GM21717 (cell line): ENCODE measurements at regions not wholly inside any gene's neighbourhood (a gene's known extent, or its start where the extent isn't known, plus 50 kb on each side); places are given as distances from the start of the nearest gene placed in this dataset.

ENCODE experiments used
- ATAC-seq: cut with Tn5 transposase; IDR thresholded peaks from one replicate; pipeline ENCODE4 v1.9.1; 2021; ENCODE audit warnings: mild to moderate bottlenecking, moderate library complexity; ENCODE audit not compliant: unreplicated experiment

DNA sequence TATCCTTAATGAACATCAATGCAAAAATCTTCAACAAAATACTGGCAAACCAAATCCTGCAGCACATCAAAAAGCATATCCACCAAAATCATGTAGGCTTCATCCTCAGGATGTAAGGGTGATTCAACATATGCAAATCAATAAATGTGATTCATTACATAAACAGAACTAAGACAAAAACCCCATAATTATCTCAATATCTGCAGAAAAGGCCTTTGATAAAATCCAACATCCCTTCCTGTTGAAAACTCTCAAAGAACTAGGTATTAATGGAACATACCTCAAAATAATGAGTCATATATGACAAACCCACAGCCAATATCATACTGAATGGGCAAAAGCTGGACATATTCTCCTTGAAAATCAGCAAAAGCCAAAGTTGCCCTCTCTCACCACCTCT, 54.6 kb upstream of the DEPDC1 start:
- ATAC-seq, result no peak

DNA sequence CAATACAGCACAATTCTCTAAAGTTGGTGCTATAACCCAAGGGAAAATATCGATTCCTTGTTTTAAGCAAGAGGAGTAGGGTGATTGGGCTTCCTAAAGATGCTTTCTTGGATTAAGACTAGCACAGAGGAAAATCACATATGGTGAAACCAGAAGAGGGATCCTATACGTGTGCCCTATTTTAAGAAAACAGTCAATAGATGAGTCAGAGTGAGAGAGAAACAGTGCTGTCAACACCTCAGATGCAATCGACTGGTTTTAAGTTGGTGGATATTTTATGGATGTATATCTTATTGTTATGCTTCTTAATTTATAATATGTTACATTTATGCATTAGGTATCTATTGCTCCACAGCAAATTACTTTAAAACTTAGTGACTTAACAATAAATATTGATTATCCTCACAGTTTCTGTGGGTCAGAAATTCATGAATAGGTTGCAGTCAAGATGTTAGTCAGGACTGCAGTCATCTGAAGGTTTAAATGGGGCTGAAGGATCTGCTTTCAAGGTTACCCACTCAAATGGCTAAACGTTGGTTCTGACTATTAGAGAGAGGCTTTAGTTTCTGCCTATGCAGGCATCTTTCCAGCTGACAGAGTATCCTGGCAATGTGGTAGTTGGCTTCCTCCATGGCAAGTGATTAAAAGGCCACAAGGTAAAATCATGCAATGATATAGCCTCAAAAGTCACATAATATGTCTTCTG, 61.6 kb upstream of the DEPDC1 start:
- ATAC-seq, result peak; percentile 75

DNA sequence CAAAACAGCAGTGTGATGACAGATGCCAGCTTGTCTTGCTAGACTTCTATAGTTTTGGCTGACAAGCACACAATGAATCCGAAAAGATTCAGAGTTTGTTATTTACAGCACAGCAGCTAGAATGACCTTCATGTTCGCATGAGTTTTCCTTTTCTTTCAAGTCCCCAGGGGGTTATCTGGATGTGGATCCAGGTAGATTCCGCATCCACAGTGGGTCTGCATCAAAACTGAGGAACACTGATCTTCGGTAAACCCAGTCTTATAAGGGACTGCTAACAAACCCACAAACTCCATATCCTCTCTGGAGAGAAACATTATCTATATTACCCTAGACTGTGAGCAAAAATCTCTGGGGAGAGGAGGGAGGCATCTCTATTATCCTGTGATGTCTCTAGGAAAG, 69.0 kb upstream of the DEPDC1 start:
- ATAC-seq, result no peak

DNA sequence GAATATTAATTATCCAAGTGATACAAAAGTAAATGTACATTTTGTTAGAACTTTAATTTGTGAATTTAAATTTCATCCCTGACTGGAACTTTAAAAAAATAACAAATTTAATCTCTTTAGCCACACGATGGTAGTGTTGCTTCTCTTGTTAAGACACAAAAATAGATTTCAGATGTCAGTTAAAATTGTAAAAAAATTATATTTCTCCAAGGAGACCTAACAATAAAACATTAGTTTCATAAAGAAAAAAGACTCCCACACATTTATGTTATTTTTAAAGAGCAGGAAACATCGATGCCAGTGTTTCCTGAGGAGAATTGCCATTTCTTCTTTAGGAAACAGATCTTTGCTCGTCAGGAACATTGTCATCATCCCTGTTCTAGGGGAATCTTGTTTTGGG, 74.0 kb upstream of the DEPDC1 start:
- no peak for ATAC-seq

DNA sequence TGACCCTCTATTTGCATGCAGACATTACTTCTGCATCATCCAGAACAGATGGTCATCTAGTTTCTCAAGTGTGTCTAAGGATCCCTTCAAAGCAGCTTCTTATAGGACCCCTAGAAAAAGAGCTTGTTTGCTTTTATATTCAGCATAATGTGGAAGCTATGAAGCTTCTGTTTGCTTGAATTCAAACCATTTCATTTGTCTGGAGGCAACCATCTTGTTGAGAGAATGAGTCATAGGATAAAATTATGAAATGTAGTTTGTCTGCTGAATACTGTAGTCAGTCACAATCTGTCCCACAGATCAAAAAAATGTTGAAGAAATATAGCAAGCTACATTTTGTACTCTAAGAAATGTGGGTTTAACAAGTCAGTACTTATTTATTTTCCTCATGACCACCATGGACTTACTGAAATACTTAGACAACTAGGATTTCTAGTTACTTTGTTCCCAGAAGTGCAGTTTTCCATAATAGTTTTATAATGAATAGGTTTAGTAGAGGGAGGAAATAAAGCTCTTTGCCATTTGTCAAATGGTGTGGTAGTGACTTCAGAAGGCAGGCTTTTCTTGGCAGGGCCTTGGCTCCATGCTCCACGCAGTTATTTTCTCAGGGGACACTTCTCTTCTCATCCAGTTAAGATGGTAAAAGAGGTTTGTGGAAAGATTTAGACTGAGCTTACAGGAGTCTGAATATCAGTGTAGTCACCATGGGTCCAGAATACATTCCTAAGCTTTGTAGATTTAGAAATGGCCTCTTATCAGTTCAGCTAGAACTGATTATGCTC, 74.8 kb upstream of the DEPDC1 start:
- ATAC-seq, result no peak

DNA sequence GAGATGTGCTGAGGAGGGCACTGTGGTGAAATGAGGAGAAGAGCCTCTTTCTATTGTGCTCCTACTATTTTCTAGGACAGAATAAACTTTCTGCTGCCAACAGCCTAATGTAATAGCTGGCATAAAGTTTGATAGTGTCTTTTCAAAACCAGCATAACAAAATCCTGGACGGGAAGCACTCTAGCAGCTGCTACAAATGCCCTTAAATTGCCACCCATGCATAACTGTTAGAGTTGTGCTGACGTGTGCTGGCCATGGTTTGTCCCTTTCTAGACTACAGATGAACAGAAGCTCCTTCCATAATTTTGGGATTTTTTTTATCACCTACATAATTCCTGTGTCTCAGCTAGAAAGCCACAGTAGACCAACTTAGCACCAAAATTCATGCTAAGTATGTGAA, 88.5 kb upstream of the DEPDC1 start:
- ATAC-seq, result no peak

DNA sequence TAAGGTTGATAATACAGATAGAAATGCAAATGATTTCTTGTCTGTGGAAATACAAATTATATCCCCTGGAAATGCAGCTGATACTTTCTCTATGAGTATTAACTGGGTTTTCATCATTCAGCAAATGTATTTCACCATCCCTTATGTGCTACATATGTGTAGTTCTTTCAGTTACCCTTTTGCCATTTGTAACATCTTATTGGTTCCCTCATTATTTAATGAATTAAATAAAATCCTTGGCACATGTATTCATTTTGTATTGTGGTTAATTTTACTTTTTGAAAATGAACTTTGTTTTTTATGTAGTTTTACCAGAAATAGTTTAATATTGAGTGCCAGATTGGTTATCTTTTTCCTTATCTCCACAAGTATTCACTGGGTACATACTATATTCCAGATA, 89.9 kb upstream of the DEPDC1 start:
- no peak for ATAC-seq

DNA sequence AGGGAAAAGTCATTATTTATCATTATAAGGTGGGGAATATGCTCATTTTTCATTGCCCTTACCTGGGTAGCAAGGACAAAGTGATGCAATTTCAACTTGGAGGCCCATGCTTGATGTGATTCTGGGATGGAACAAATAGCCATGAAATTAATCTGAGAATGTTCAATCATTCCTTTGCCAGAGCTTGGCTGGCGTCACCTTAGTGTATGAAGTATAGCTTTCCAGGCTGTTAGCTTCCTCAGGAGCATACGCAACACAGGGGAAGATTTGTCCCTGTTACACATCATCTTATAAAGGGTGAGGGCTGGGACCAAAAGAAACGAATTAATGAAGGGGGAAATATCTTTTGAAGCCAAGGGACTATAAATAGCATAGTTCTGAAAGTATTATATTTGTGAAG, 91.4 kb upstream of the DEPDC1 start:
- ATAC-seq, result no peak

DNA sequence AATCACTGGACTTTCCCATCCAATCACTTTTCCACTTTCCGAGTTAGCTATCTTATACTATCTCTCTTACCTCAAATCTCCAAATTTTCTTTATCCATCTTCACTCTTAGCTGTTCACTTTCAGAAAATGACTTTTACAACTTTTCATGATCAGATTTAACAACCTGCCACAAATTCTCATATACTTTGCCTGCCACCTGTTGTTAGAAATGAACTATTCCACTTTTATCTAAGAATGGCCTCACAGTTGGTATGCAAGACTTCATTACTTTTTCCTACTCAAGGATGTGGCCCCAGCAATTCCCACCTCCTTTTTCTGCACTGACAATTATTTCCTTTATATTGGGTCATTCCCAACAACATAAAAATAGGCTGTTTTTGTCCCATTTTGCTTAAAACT, 93.6 kb upstream of the DEPDC1 start:
- ATAC-seq, result no peak

DNA sequence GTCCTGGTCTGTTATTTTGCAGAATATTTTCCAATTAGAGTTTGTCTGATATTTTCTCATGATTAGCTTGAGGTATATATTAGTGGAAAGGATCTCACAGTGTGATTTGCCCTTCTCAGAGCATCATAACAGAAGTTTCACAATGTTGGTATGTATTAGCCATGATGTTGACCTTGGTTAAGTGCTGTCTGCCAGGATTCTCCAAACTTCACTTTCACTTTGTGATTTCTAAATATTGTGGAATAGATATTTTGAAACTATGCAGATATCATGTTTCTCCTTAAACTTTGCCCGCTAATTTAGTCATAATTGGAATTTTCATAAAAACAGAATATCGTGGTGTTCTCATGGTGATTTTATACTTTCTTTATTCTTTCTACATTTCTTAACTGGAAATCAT, 98.0 kb upstream of the DEPDC1 start:
- ATAC-seq, result no peak

DNA sequence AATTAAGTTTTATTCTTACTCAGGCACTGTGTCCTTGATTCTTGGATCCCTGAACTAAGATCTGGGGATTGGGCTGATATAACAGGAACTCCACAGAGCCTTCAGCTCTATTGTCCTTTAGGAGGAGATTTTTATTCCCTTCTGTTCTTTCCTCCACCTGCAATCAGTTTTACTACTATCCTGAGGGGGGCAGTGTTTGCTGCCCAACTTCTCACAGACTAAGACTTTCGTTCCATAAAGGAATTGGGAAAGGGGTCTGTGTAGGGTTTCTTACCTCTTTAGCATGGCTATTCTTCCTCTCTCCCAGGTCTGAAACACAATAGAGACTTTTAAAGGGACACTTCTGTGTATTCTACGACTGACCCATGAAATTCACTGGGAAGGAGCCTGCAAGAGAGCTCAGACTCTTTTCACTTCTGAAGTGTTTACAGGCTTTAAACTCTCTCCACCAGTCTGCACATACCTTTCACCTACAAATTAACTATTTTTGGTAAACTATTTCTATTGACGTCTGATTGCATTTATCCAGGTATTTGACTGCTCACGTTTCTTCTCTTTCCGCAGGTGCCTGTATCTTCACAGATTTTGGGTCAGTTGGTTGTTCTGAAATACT, 103.3 kb upstream of the DEPDC1 start:
- ATAC-seq, result no peak

DNA sequence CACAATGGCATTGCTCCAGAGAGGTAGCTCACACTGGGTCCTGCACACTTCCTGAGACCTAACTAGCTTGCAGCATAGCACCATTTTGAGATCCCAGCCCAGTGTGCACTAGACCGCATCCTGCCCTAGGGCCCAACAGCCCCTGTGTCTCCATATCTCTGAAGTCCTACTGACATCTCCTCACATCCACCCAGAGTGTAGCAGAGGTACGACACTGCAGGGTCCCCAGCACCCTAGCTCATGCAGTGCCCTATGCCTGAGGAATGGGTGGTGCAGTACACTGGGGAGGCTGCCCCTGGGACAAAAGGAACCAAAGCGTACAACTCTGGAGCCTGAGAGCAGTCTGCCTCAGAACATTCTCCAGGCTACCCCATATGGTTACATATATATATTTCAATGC, 111.4 kb upstream of the DEPDC1 start:
- ATAC-seq, result no peak

DNA sequence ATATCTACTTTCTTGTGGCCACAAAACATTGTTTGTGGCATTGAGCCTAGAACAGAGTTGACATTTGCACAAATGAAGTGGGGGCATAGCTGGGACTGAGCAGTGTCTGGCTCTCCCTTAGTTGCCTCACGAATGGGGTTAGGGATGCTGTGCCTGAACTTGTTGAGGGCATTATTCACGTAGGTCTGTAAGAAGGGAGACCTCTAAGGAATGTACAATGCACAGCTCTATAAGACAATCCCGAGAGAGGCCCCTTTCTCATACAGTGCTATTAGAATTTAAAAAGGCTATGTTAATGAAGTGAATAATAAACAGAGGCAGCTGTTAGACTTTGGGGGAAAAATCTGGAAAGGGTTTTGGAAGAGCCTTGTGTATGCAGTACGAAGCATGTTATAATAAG, 118.4 kb upstream of the DEPDC1 start:
- no peak for ATAC-seq

DNA sequence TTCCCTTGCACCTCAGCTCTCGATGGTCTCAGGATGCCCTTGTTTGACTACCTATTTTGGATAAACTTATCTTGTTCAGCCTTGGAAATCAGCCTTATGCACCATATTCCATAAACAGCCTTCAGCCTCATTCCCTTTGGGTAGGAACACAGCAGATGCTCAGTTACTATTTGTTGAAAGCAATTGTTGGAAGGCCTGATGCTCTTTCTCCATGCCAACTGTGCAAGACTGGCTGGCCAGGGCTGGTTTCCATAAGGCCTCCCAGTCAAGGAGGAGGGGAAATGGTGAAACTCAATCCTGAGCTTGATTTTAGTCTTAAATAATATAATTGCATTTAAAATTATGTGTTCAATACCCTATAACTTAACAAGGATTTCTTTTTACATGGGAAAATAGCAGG, 121.1 kb upstream of the DEPDC1 start:
- no peak for ATAC-seq

DNA sequence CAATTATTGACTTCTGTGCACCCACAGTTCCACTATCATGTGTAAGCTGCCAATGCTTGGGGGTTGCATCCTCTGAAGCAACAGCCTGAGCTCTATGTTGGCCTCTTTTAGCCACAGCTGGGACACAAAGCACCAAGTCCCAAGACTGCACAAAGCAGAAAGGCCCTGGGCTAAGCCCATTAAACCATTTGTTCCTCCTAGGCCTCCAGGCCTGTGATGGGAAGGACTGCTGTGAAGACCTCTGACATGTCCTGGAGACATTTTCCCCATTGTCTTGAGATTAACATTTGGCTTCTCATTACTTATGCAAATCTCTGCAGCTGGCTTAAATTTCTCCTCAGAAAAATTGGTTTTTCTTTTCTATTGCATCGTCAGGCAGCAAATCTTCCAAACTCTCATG, 123.7 kb upstream of the DEPDC1 start:
- no peak for ATAC-seq

DNA sequence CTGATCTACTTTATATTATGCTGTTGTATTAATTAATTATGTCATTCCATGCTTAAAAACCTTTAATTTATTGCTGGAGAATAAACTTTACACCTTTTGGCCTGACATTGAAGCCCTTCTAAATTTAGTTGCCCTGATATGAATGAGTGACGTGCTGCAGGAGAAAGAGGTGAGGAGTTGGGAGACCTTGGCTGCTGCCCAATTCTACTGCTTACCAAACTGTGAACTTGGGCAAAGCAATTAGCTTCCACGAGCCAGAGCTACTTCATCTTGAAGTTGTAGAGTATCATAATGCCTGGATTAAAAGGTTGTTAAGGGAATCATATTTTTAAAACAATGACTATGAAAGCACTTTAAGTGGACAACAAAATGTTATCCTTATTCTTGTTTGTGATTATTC, 126.8 kb upstream of the DEPDC1 start:
- ATAC-seq, result no peak

DNA sequence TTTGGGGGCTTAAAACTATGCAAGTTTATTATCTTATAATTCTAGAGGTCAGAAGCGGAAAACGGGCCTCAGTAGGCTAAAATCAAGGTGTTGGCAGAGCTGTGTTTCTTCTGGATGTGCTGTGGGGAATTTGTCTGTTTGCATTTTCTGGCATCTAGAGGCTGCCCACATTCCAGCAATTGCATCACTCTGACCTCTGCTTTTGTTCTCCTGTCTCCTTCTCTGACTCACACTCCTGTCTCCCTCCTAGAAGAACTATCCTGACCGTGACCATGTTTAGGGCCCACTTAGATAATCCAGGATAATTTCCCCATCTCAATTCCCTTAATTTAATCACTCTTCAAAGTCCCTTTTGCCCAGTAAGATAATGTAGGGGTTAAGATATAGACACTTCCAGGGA, 127.4 kb upstream of the DEPDC1 start:
- ATAC-seq, result no peak

DNA sequence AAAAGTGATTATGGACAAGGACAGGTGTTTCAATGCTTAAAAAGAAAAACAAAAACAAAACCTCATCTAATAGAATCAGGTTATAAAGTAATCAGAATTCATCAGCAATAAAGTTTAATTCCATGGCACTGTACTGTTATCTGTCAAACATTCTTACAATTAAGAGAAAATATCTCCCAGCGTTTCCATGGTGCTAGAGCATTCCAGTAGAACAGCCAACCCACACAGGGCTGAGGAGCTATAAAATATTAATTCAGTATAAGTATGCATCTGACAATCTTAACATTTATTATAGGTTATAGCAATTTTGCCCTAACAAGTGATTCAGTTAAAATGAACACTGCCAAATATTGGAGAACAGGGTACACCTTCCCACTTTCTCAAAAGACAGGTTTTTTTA, 128.7 kb upstream of the DEPDC1 start:
- no peak for ATAC-seq

DNA sequence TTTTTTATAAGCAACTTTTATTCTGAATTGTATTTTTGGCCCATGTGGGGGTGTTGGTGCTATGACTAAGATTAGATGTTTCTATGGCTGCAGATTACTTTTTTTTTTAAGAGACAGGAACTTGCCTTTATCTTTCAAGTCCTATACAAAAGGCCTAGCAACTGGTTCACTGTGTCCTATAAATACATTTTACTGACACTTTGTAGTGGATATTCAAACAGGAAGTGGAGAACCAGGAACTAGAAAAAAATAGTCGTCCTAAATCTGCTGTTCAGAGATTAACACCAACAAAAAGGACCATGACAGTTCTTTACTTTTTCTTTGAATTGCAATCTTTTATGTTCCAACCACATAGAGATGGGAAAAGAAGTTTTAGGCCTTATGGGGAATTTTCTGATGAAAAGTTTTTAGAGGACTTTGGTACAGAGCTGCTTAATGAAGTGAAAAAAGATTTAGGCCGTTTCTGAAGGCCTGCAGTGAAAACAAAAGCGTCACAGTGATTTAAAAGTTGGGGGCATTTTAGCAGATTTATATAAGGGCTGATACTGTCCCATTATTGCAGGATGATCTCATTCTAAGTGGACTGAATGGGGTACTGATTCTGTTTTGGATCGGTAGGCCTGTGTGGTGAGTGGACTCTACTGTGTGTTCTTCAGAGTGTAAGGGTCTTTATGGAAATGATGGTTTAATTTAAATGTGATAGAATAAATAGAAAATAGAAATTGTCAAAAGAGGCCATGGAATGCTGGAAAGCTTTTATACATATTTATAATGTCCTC, 136.4 kb upstream of the DEPDC1 start:
- no peak for ATAC-seq

DNA sequence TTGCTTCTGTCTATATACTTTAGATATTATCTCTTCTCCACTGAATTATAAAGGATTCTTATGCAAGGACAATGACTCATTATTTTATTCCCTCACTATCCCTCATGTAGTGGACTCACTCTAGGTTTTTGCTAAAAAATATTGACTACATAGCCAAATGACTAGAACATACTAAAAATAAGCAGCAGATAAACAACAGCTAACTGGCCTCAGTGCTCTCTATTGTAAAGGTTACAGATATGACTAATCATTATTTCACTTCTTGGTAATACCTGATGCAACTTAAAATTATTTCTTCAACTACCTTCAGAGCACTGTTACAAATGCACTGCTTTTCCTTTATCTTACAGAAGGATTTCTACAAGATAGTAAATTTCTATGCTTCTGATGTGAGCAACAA, 147.6 kb upstream of the DEPDC1 start:
- no peak for ATAC-seq

DNA sequence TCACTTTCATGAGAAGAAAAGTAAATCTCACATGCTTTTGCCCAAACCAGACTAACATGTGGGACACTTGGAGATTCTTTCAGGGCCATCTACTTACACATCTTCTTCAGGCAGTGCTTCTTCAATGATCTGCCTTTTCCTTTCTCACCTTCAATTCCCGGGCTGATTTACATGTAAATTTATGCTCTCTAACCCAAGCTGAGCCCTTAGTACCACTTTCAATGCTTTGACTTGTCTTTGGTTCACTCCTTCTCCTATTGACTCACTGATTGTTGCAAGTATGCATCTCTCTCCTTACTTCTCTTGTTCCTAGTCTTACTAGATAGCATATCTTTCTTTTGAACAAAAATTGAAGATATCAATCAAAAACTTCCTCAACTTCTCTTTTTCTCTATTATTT, 154.2 kb upstream of the DEPDC1 start:
- ATAC-seq, result no peak

DNA sequence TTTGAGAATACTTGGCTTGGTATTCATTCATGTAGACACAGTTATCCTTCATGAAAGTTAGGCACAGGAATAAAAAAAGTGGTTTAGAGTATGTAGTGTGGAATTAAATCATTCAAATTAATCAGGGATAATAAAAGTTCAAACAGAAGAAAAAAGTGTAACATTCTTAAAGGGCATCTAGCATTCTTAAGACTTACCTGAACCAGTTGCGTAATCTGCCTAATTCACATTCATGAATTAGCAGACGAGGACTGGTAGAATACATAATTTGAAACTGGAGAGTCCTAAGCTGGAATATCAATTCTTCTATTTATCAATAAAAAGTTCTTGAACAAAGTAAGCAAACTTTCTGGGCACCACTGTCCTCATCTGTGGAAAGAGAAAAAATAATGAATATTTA, 157.0 kb upstream of the DEPDC1 start:
- no peak for ATAC-seq
